H9 (cell line): ENCODE measurements at regions not wholly inside any gene's neighbourhood (a gene's known extent, or its start where the extent isn't known, plus 50 kb on each side); places are given as distances from the start of the nearest gene placed in this dataset.

Experiments used
- DNase-seq: peaks from one replicate; pipeline ENCODE4 v3.0.0-alpha.2; 2017
- H2AFZ ChIP-seq: one replicate; pipeline ENCODE4 v1.6.1; 2013; ENCODE audit warnings: mild to moderate bottlenecking, low read length, control low read depth, moderate library complexity
- H2AK5ac ChIP-seq: 2 replicates; pipeline ENCODE4 v1.6.1; 2013; ENCODE audit warnings: low read length, control low read depth, mixed read lengths; ENCODE audit not compliant: insufficient read length
- H2BK120ac ChIP-seq: one replicate; pipeline ENCODE4 v1.6.1; 2013; ENCODE audit warnings: low read depth, mild to moderate bottlenecking, low read length, control low read depth, inconsistent platforms; ENCODE audit not compliant: poor library complexity, severe bottlenecking
- H2BK12ac ChIP-seq: 2 replicates; pipeline ENCODE4 v1.6.1; 2013; ENCODE audit warnings: low read length, control low read depth, mixed read lengths, low read depth; ENCODE audit not compliant: insufficient read length
- H2BK15ac ChIP-seq: 2 replicates; pipeline ENCODE4 v1.6.1; 2013; ENCODE audit warnings: low read depth, low read length, control low read depth
- H2BK20ac ChIP-seq: one replicate; pipeline ENCODE4 v1.6.1; 2013; ENCODE audit warnings: low read depth, mild to moderate bottlenecking, low read length, control low read depth, inconsistent platforms; ENCODE audit not compliant: poor library complexity, severe bottlenecking
- H2BK5ac ChIP-seq: 2 replicates; pipeline ENCODE4 v1.6.1; 2013; ENCODE audit warnings: low read length, control low read depth, mixed read lengths; ENCODE audit not compliant: insufficient read length
- H3K14ac ChIP-seq: 2 replicates; pipeline ENCODE4 v1.6.1; 2013; ENCODE audit warnings: low read length, control low read depth; ENCODE audit not compliant: insufficient read depth
- H3K18ac ChIP-seq: 2 replicates; pipeline ENCODE4 v1.6.1; 2013; ENCODE audit warnings: low read depth, mild to moderate bottlenecking, mixed read lengths, low read length, control low read depth; ENCODE audit not compliant: insufficient read length
- H3K23ac ChIP-seq: 2 replicates; pipeline ENCODE4 v1.6.1; 2013; ENCODE audit warnings: low read length, control low read depth, mixed read lengths, low read depth; ENCODE audit not compliant: insufficient read length
- H3K23me2 ChIP-seq: 2 replicates; pipeline ENCODE4 v1.6.1; 2013; ENCODE audit warnings: low read depth, mild to moderate bottlenecking, mixed read lengths, low read length, control low read depth; ENCODE audit not compliant: insufficient read length, poor library complexity, severe bottlenecking
- H3K27ac ChIP-seq: 2 replicates; pipeline ENCODE4 v1.5.1; 2013; ENCODE audit warnings: low read length, control low read depth, mixed read lengths, low read depth; ENCODE audit not compliant: insufficient read length
- H3K27me3 ChIP-seq: 2 replicates; pipeline ENCODE4 v1.6.1; 2013; ENCODE audit warnings: low read length, control low read depth, inconsistent platforms; ENCODE audit not compliant: insufficient read depth
- H3K4ac ChIP-seq: 2 replicates; pipeline ENCODE4 v1.6.1; 2013; ENCODE audit warnings: low read depth, mild to moderate bottlenecking, control low read depth, inconsistent platforms, low read length, moderate library complexity
- H3K4me1 ChIP-seq: 2 replicates; pipeline ENCODE4 v1.6.1; 2013; ENCODE audit warnings: low read length, control low read depth, inconsistent platforms; ENCODE audit not compliant: insufficient read depth
- H3K4me2 ChIP-seq: 2 replicates; pipeline ENCODE4 v1.6.1; 2013; ENCODE audit warnings: low read length, control low read depth, mixed read lengths; ENCODE audit not compliant: insufficient read length, insufficient read depth
- H3K56ac ChIP-seq: 2 replicates; pipeline ENCODE4 v1.6.1; 2013; ENCODE audit warnings: low read depth, mild to moderate bottlenecking, mixed read lengths, low read length, control low read depth; ENCODE audit not compliant: insufficient read length
- H3K79me1 ChIP-seq: 2 replicates; pipeline ENCODE4 v1.6.1; 2013; ENCODE audit warnings: low read depth, mild to moderate bottlenecking, moderate library complexity, low read length, control low read depth, inconsistent platforms; ENCODE audit not compliant: insufficient read depth, poor library complexity, severe bottlenecking
- H3K79me2 ChIP-seq: 2 replicates; pipeline ENCODE4 v1.6.1; 2013; ENCODE audit warnings: low read length, control low read depth, inconsistent platforms; ENCODE audit not compliant: insufficient read depth
- H3K9ac ChIP-seq: 2 replicates; pipeline ENCODE4 v1.6.1; 2013; ENCODE audit warnings: low read length, control low read depth, mixed read lengths; ENCODE audit not compliant: insufficient read length; ENCODE audit errors: extremely low read depth
- H3K9me3 ChIP-seq: one replicate; pipeline ENCODE4 v1.6.1; 2013; ENCODE audit warnings: low read depth, low read length, inconsistent platforms; ENCODE audit not compliant: control insufficient read depth
- H3T11ph ChIP-seq: one replicate; pipeline ENCODE4 v1.6.1; 2013; ENCODE audit warnings: mild to moderate bottlenecking, low read length, control low read depth, inconsistent platforms
- H4K20me1 ChIP-seq: one replicate; pipeline ENCODE4 v1.6.1; 2013; ENCODE audit not compliant: control insufficient read depth, insufficient read length, insufficient read depth
- H4K5ac ChIP-seq: 2 replicates; pipeline ENCODE4 v1.6.1; 2013; ENCODE audit warnings: low read depth, mild to moderate bottlenecking, mixed read lengths, low read length, control low read depth; ENCODE audit not compliant: insufficient read length
- H4K8ac ChIP-seq: replicated peaks from 2 replicates; pipeline ENCODE4 v1.6.1; 2013; ENCODE audit warnings: low read length, control low read depth, mixed read lengths, low read depth; ENCODE audit not compliant: insufficient read length
- H4K91ac ChIP-seq: 2 replicates; pipeline ENCODE4 v1.6.1; 2013; ENCODE audit warnings: low read depth, mild to moderate bottlenecking, moderate library complexity, mixed read lengths, low read length, control low read depth; ENCODE audit not compliant: insufficient read length
- H3K27ac Mint-ChIP-seq, 3 experiments: 2 replicates in 2 of 3; 3 replicates in 1 of 3; pipeline ENCODE4 v1.8.0; 2020 to 2021; ENCODE audit warnings: mixed read lengths in 3 of 3, mild to moderate bottlenecking in 1 of 3, moderate library complexity in 1 of 3
- H3K27me3 Mint-ChIP-seq: 2 replicates; pipeline ENCODE4 v1.8.0; 2021; ENCODE audit warnings: low read depth, mild to moderate bottlenecking, moderate library complexity, mixed read lengths
- H3K36me3 Mint-ChIP-seq, 3 experiments: 2 replicates in 2 of 3; 3 replicates in 1 of 3; pipeline ENCODE4 v1.8.0; 2020 to 2021; ENCODE audit warnings: low read depth in 3 of 3, mixed read lengths in 3 of 3; ENCODE audit not compliant: insufficient read depth in 1 of 3
- H3K4me1 Mint-ChIP-seq, 2 experiments: 2 replicates each; pipeline ENCODE4 v1.8.0; 2020; ENCODE audit warnings: mixed read lengths in 2 of 2
- H3K4me3 Mint-ChIP-seq, 2 experiments: 2 replicates in 1 of 2; 3 replicates in 1 of 2; pipeline ENCODE4 v1.8.0; 2020 to 2021; ENCODE audit warnings: mild to moderate bottlenecking in 2 of 2, mixed read lengths in 2 of 2, moderate library complexity in 1 of 2
- H3K9me3 Mint-ChIP-seq, 2 experiments: 2 replicates in 1 of 2; 3 replicates in 1 of 2; pipeline ENCODE4 v1.8.0; 2020; ENCODE audit warnings: mild to moderate bottlenecking in 2 of 2, mixed read lengths in 2 of 2, moderate library complexity in 1 of 2
- CTCF ChIP-seq: fragments of 200-600 bp; sonication (generic); conservative IDR thresholded peaks from 3 replicates; pipeline ENCODE4 v1.8.0; 2021; ENCODE audit warnings: antibody characterized with exemption, mild to moderate bottlenecking
- WGBS: extraction: QIAGEN DNeasy Blood & Tissue Kit; methylation state at CpG from one replicate; pipeline ENCODE4 v1.1.7; 2013; ENCODE audit warnings: missing lambda C conversion rate, low lambda C conversion rate, mixed read lengths; ENCODE audit not compliant: insufficient read length; ENCODE audit errors: extremely low coverage; 5-methylcytosine and 5-hydroxymethylcytosine counted together

GRCh38 chr12:19867970-19868369 is 428.7 kb downstream of the AEBP2 start:
- H2AK5ac ChIP-seq: no peak overlapping the region
- WGBS: no CpG with 5 or more reads among the region's 2 CpGs
- no peaks in the 10 kb centered on the region for H3K79me1 ChIP-seq
- no peak overlapping the region for H4K8ac ChIP-seq
- no peak overlapping the region for H3K14ac ChIP-seq
- Mint-ChIP-seq H3K36me3 (no peaks in the 10 kb centered on the region), H3K27ac (no peak overlapping the region), H3K4me1 (peaks cover 0 to 2% of the 10 kb centered on the region in 2 experiments; a peak in 1 of 4 replicates), H3K9me3 (no peaks in the 10 kb centered on the region), H3K4me3 (no peak overlapping the region), H3K27me3 (no peaks in the 10 kb centered on the region)
- H3K4me1 ChIP-seq: no peaks in the 10 kb centered on the region
- no peaks in the 10 kb centered on the region for H4K20me1 ChIP-seq
- H3K27me3 ChIP-seq: no peaks in the 10 kb centered on the region
- H3K23ac ChIP-seq: no peak overlapping the region
- no peak overlapping the region for H3K4me2 ChIP-seq
- H3K56ac ChIP-seq: no peak overlapping the region
- no peak overlapping the region for H4K91ac ChIP-seq
- no peak overlapping the region for H2BK120ac ChIP-seq
- no peak overlapping the region for H2BK15ac ChIP-seq
- H3T11ph ChIP-seq: no peak overlapping the region
- no peak overlapping the region for H3K27ac ChIP-seq
- H3K4ac ChIP-seq: no peak overlapping the region
- TF ChIP-seq CTCF: no peak
- H2BK20ac ChIP-seq: no peak overlapping the region
- no peak overlapping the region for H2AFZ ChIP-seq
- no peak overlapping the region for H3K9ac ChIP-seq
- H3K79me2 ChIP-seq: no peaks in the 10 kb centered on the region
- no peak overlapping the region for H3K18ac ChIP-seq
- H4K5ac ChIP-seq: no peak overlapping the region
- no peak overlapping the region for H2BK12ac ChIP-seq
- no peak overlapping the region for H2BK5ac ChIP-seq
- H3K23me2 ChIP-seq: no peaks in the 10 kb centered on the region
- H3K9me3 ChIP-seq: no peaks in the 10 kb centered on the region
- no peak for DNase-seq
